Chondrocyte (in vitro differentiated cells): ENCODE measurements at regions not wholly inside any gene's neighbourhood (a gene's known extent, or its start where the extent isn't known, plus 50 kb on each side); places are given as distances from the start of the nearest gene placed in this dataset.

ENCODE experiments used
- DNase-seq: peaks from one replicate; pipeline ENCODE4 v3.0.0; 2021; ENCODE audit warnings: mixed read lengths, low spot score
- H3K27ac Mint-ChIP-seq: one replicate; pipeline ENCODE4 v1.8.0; 2021; ENCODE audit warnings: mild to moderate bottlenecking, moderate library complexity, mixed read lengths; ENCODE audit not compliant: unreplicated experiment
- H3K27me3 Mint-ChIP-seq: 2 replicates; pipeline ENCODE4 v1.8.0; 2021; ENCODE audit warnings: low read depth, mixed read lengths
- H3K36me3 Mint-ChIP-seq: 2 replicates; pipeline ENCODE4 v1.8.0; 2021; ENCODE audit warnings: low read depth, mixed read lengths
- H3K4me1 Mint-ChIP-seq: 2 replicates; pipeline ENCODE4 v1.8.0; 2021; ENCODE audit warnings: low read depth, mild to moderate bottlenecking, mixed read lengths
- H3K4me3 Mint-ChIP-seq: one replicate; pipeline ENCODE4 v1.8.0; 2021; ENCODE audit warnings: mild to moderate bottlenecking, moderate library complexity, mixed read lengths; ENCODE audit not compliant: unreplicated experiment
- H3K9me3 Mint-ChIP-seq: 2 replicates; pipeline ENCODE4 v1.8.0; 2021; ENCODE audit warnings: low read depth, mixed read lengths
- TF ChIP-seq, protein P1 (sequence below): fragments of 200-600 bp; sonication (generic); IDR thresholded peaks from 2 replicates; pipeline ENCODE4 v1.5.0; 2021; ENCODE audit warnings: antibody characterized with exemption, mild to moderate bottlenecking, moderate library complexity

GRCh38 chr13:84481958-84482357 is 599.7 kb upstream of the SLITRK1 start:
- H3K36me3 Mint-ChIP-seq = no peaks in the 10 kb centered on the region
- peaks cover 10% of the 10 kb centered on the region for H3K4me1 Mint-ChIP-seq
- H3K9me3 Mint-ChIP-seq = peaks cover 2% of the 10 kb centered on the region
- TF ChIP-seq, protein P1, sequence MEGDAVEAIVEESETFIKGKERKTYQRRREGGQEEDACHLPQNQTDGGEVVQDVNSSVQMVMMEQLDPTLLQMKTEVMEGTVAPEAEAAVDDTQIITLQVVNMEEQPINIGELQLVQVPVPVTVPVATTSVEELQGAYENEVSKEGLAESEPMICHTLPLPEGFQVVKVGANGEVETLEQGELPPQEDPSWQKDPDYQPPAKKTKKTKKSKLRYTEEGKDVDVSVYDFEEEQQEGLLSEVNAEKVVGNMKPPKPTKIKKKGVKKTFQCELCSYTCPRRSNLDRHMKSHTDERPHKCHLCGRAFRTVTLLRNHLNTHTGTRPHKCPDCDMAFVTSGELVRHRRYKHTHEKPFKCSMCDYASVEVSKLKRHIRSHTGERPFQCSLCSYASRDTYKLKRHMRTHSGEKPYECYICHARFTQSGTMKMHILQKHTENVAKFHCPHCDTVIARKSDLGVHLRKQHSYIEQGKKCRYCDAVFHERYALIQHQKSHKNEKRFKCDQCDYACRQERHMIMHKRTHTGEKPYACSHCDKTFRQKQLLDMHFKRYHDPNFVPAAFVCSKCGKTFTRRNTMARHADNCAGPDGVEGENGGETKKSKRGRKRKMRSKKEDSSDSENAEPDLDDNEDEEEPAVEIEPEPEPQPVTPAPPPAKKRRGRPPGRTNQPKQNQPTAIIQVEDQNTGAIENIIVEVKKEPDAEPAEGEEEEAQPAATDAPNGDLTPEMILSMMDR = no peak
- no peak overlapping the region for H3K4me3 Mint-ChIP-seq
- no peak for DNase-seq
- H3K27ac Mint-ChIP-seq = no peak overlapping the region
- H3K27me3 Mint-ChIP-seq = peaks cover 2% of the 10 kb centered on the region

DNA sequence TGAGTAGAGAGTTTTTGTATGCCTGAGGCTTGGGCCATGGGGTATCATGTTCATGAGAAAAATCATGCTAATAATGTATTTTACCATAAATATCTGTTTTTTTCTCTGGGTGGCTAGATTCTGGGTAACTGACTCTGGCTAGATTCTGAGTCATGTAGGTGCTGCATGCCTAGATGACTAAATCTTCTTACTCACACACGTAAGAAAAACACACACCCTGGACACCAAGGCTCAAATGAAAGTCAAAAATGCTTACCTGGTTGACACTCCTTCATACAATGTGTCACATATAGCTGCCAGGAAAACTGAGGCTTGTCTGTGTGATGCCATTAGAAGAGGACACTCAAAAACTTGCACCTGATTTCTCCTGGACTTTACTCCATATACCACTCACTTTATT is 597.4 kb upstream of the SLITRK1 start:
- Mint-ChIP-seq H3K27me3 (no peaks in the 10 kb centered on the region), H3K4me3 (no peak overlapping the region), H3K4me1 (peaks cover 10% of the 10 kb centered on the region), H3K27ac (no peak overlapping the region), H3K9me3 (peaks cover 14% of the 10 kb centered on the region), H3K36me3 (peaks cover 8% of the 10 kb centered on the region)
- TF ChIP-seq, protein P1 = no peak
- no peak for DNase-seq

DNA sequence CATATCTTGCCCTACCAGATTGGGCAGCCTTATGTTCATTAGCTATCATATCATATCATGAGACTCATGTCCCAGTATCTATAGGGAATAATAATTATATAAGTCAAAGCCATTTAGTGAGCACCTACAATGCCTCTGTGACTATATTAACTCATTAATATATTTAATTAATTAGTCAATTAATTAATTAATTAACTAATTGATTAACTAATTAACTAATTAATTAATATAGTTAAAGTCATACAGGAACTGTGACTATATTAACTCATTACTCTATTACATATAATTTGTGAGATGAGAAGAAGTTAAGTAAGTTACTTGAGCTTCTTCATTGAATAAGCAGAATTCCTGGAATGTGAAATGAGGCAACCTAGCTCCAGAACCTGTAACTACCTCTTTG is 588.3 kb upstream of the SLITRK1 start:
- no peak overlapping the region for H3K27ac Mint-ChIP-seq
- no peaks in the 10 kb centered on the region for H3K27me3 Mint-ChIP-seq
- no peak overlapping the region for H3K4me3 Mint-ChIP-seq
- peaks cover 27% of the 10 kb centered on the region for H3K9me3 Mint-ChIP-seq
- peaks cover 7% of the 10 kb centered on the region for H3K36me3 Mint-ChIP-seq
- TF ChIP-seq, protein P1 = no peak
- no peak for DNase-seq
- H3K4me1 Mint-ChIP-seq = no peaks in the 10 kb centered on the region

DNA sequence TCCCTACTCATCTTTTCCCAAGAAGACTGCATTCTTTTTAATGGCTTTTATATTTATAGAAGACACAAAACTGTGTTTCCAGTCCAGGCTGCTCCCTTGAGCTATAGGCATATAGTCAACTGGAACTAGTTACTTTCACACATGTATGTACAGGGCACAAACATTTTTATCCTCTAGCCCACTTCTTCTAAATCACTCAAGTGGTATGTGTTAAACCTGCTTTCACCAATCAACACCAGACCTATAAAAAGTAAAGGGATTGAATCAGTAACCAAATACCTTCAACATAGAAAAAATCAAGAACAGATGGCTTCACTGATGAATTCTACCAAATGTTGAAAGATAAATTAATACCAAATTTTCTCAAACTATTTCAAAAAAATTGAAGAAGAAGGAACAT is 584.2 kb upstream of the SLITRK1 start:
- Mint-ChIP-seq H3K27me3 (no peaks in the 10 kb centered on the region), H3K9me3 (peaks cover 19% of the 10 kb centered on the region), H3K4me1 (no peaks in the 10 kb centered on the region), H3K36me3 (no peaks in the 10 kb centered on the region), H3K27ac (no peak overlapping the region), H3K4me3 (no peak overlapping the region)
- TF ChIP-seq, protein P1 = no peak
- DNase-seq = no peak

DNA sequence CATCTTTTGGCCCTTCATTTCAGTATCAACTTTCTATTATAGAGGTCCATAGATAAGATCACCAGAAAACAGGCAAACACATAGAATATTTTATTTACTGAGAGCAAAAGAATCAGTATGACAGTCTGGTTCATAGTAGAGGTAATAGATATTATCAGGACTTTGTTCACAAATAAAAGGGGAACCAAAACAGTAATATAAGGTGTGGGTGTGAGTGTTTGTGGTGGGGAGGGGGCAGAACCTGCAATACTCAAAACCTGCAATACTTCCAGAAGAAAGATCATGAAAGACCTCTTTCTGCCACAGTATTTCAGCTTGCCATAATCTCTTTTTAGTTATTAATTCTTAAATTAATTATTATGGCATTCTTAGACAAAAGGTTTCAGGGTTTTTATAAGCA is 578.7 kb upstream of the SLITRK1 start:
- H3K4me3 Mint-ChIP-seq = no peak overlapping the region
- no peak overlapping the region for H3K27ac Mint-ChIP-seq
- no peaks in the 10 kb centered on the region for H3K27me3 Mint-ChIP-seq
- TF ChIP-seq, protein P1 = no peak
- H3K4me1 Mint-ChIP-seq = no peaks in the 10 kb centered on the region
- peaks cover 5% of the 10 kb centered on the region for H3K9me3 Mint-ChIP-seq
- no peak for DNase-seq
- H3K36me3 Mint-ChIP-seq = no peaks in the 10 kb centered on the region
